GM19438 (cell line): ENCODE measurements at regions not wholly inside any gene's neighbourhood (a gene's known extent, or its start where the extent isn't known, plus 50 kb on each side); places are given as distances from the start of the nearest gene placed in this dataset.
"Not testable (repeated sequence)": the region's sequence is repeated elsewhere in the genome, so short reads cannot be mapped to it uniquely, and the experiment has no call there.

Experiments used
- ATAC-seq: cut with Tn5 transposase; IDR thresholded peaks from one replicate; pipeline ENCODE4 v1.9.1; 2021; ENCODE audit warnings: low read depth; ENCODE audit not compliant: unreplicated experiment

GRCh38 chr7:118389629-118390028 lies 165.1 kb downstream of the ANKRD7 start:
- no peak for ATAC-seq

- ATAC-seq = no peak
These were observed 179.7 kb downstream of the ANKRD7 start for GRCh38 chr7:118404211-118404610.

GRCh38 chr7:118418433-118418832 lies 193.9 kb downstream of the ANKRD7 start:
- ATAC-seq = no peak

GRCh38 chr7:118420888-118421287 lies 196.4 kb downstream of the ANKRD7 start:
- no peak for ATAC-seq

GRCh38 chr7:118429141-118429540 lies 204.6 kb downstream of the ANKRD7 start:
- no peak for ATAC-seq

GRCh38 chr7:118436663-118437062 lies 212.2 kb downstream of the ANKRD7 start:
- ATAC-seq = no peak

- ATAC-seq = not testable (repeated sequence)
These were observed 224.5 kb downstream of the ANKRD7 start for GRCh38 chr7:118449030-118449429.

GRCh38 chr7:118449797-118450567 lies 225.5 kb downstream of the ANKRD7 start:
- ATAC-seq = no peak

- ATAC-seq = no peak
These were observed 227.6 kb downstream of the ANKRD7 start for GRCh38 chr7:118452128-118452527.

- no peak for ATAC-seq
These were observed 242.9 kb downstream of the ANKRD7 start for GRCh38 chr7:118467381-118467780.

GRCh38 chr7:118472581-118472980 lies 248.1 kb downstream of the ANKRD7 start:
- ATAC-seq = no peak

GRCh38 chr7:118473271-118473670 lies 248.8 kb downstream of the ANKRD7 start:
- ATAC-seq = no peak

- no peak for ATAC-seq
These were observed 251.5 kb downstream of the ANKRD7 start for GRCh38 chr7:118476036-118476435.

- no peak for ATAC-seq
These were observed 252.5 kb downstream of the ANKRD7 start for GRCh38 chr7:118477036-118477435.

GRCh38 chr7:118478236-118478635 lies 253.7 kb downstream of the ANKRD7 start:
- no peak for ATAC-seq

- no peak for ATAC-seq
These were observed 254.4 kb downstream of the ANKRD7 start for GRCh38 chr7:118478931-118479330.

GRCh38 chr7:118492466-118492865 lies 268.0 kb downstream of the ANKRD7 start:
- no peak for ATAC-seq

- ATAC-seq = no peak
These were observed 271.7 kb downstream of the ANKRD7 start for GRCh38 chr7:118496138-118496644.

GRCh38 chr7:118502235-118502634 lies 277.7 kb downstream of the ANKRD7 start:
- no peak for ATAC-seq

GRCh38 chr7:118511146-118511545 lies 286.6 kb downstream of the ANKRD7 start:
- ATAC-seq = no peak

- ATAC-seq = no peak
These were observed 292.8 kb downstream of the ANKRD7 start for GRCh38 chr7:118517275-118517674.

- ATAC-seq = no peak
These were observed 300.5 kb downstream of the ANKRD7 start for GRCh38 chr7:118525020-118525419.
